Suprapubic skin (tissue), 4 donors: ENCODE measurements at regions not wholly inside any gene's neighbourhood (a gene's known extent, or its start where the extent isn't known, plus 50 kb on each side); places are given as distances from the start of the nearest gene placed in this dataset.
A peak's percentile ranks its signal among the peaks of the same experiment; 100 is the strongest.

Source experiments
- DNase-seq, 2 donors: peaks; one replicate each; pipeline ENCODE4 v3.0.0-alpha.2; 2019; ENCODE audit warnings: low spot score in 2 of 2
- H3K27ac ChIP-seq: fragments of 200-600 bp; sonication (generic); one replicate; pipeline ENCODE4 v1.5.1; 2019
- H3K27me3 ChIP-seq: fragments of 200-600 bp; sonication (generic); one replicate; pipeline ENCODE4 v1.5.1; 2019
- H3K36me3 ChIP-seq: fragments of 200-600 bp; sonication (generic); one replicate; pipeline ENCODE4 v1.5.1; 2019
- H3K4me1 ChIP-seq: fragments of 200-600 bp; sonication (generic); one replicate; pipeline ENCODE4 v1.5.1; 2019
- H3K4me3 ChIP-seq: fragments of 200-600 bp; sonication (generic); one replicate; pipeline ENCODE4 v1.5.1; 2019; ENCODE audit warnings: mild to moderate bottlenecking
- H3K9me3 ChIP-seq: fragments of 200-600 bp; sonication (generic); one replicate; pipeline ENCODE4 v1.5.1; 2019
- CTCF ChIP-seq, 2 donors: fragments of 200-600 bp in 1 of 2; fragments of 450-650 bp in 1 of 2; sonication (generic) in 1 of 2; IDR thresholded peaks; one replicate each; pipeline ENCODE4 v1.5.1; 2016 to 2019; ENCODE audit warnings: antibody characterized with exemption in 2 of 2, mild to moderate bottlenecking in 1 of 2, moderate library complexity in 1 of 2
- EP300 ChIP-seq: sonication (generic); formaldehyde crosslinking; IDR thresholded peaks from one replicate; pipeline ENCODE4 v1.6.1; 2017; ENCODE audit warnings: antibody characterized with exemption
- POLR2A ChIP-seq, 2 donors: fragments of 450-650 bp; IDR thresholded peaks; one replicate each; pipeline ENCODE4 v1.6.1; 2017; ENCODE audit warnings: antibody characterized with exemption in 2 of 2, mild to moderate bottlenecking in 2 of 2, moderate library complexity in 2 of 2
- POLR2AphosphoS5 ChIP-seq, 3 donors: sonication (generic); formaldehyde crosslinking; IDR thresholded peaks; one replicate each; pipeline ENCODE4 v1.6.1; 2017; ENCODE audit warnings: antibody characterized with exemption in 3 of 3
- WGBS: methylation state at CpG from one replicate; pipeline ENCODE4 v1.1.5; 2018; 5-methylcytosine and 5-hydroxymethylcytosine counted together

GRCh38 chr14:49506650-49507049, 79.5 kb downstream of the RPS29 start:
- no peaks in the 10 kb centered on the region for H3K36me3 ChIP-seq
- no peaks in the 10 kb centered on the region for H3K27me3 ChIP-seq
- H3K4me3 ChIP-seq = no peak overlapping the region
- no peaks in the 10 kb centered on the region for H3K4me1 ChIP-seq
- DNase-seq = no peak
- no peak overlapping the region for H3K27ac ChIP-seq
- WGBS = 63% methylated on average over 2 of the region's 2 CpGs
- no peaks in the 10 kb centered on the region for H3K9me3 ChIP-seq
- TF ChIP-seq EP300 (no peak), POLR2AphosphoS5 (IDR thresholded peaks at IDR 0.05) (no peak), CTCF (IDR thresholded peaks at IDR 0.05) (no peak), POLR2A (IDR thresholded peaks at IDR 0.05) (no peak)

GRCh38 chr14:49505041-49505766, 81.0 kb downstream of the RPS29 start:
- Histone ChIP-seq H3K4me1 (no peaks in the 10 kb centered on the region), H3K36me3 (no peaks in the 10 kb centered on the region), H3K4me3 (no peak overlapping the region), H3K27ac (no peak overlapping the region), H3K27me3 (peaks cover 7% of the 10 kb centered on the region), H3K9me3 (no peaks in the 10 kb centered on the region)
- TF ChIP-seq POLR2A (IDR thresholded peaks at IDR 0.05) = no peak
- TF ChIP-seq EP300 = no peak
- TF ChIP-seq CTCF (IDR thresholded peaks at IDR 0.05) = no peak
- TF ChIP-seq POLR2AphosphoS5 (IDR thresholded peaks at IDR 0.05) = no peak
- DNase-seq = no peak
- 45% methylated on average over 5 of the region's 5 CpGs for WGBS

- Histone ChIP-seq H3K36me3 (no peaks in the 10 kb centered on the region), H3K9me3 (no peaks in the 10 kb centered on the region), H3K4me3 (no peak overlapping the region), H3K27me3 (peaks cover 7% of the 10 kb centered on the region), H3K27ac (no peak overlapping the region), H3K4me1 (no peaks in the 10 kb centered on the region)
- DNase-seq = no peak
- 22% methylated on average over 7 of the region's 7 CpGs for WGBS
- TF ChIP-seq POLR2AphosphoS5 (IDR thresholded peaks at IDR 0.05) = no peak
- peak; percentile 48 to 78 for TF ChIP-seq CTCF (IDR thresholded peaks at IDR 0.05)
- no peak for TF ChIP-seq EP300
- TF ChIP-seq POLR2A (IDR thresholded peaks at IDR 0.05) = no peak
These were observed 88.3 kb downstream of the RPS29 start for GRCh38 chr14:49497725-49498348.

- no peaks in the 10 kb centered on the region for H3K9me3 ChIP-seq
- WGBS = 80% methylated on average over 7 of the region's 7 CpGs
- H3K27me3 ChIP-seq = peaks cover 7% of the 10 kb centered on the region
- no peak overlapping the region for H3K4me3 ChIP-seq
- H3K4me1 ChIP-seq = no peaks in the 10 kb centered on the region
- H3K27ac ChIP-seq = no peak overlapping the region
- H3K36me3 ChIP-seq = no peaks in the 10 kb centered on the region
- TF ChIP-seq EP300 (no peak), POLR2AphosphoS5 (IDR thresholded peaks at IDR 0.05) (no peak), POLR2A (IDR thresholded peaks at IDR 0.05) (no peak), CTCF (IDR thresholded peaks at IDR 0.05) (no peak)
- no peak for DNase-seq
These were observed 88.9 kb downstream of the RPS29 start for GRCh38 chr14:49497267-49497666.

GRCh38 chr14:49494836-49495235, 91.3 kb downstream of the RPS29 start:
- Histone ChIP-seq H3K36me3 (no peaks in the 10 kb centered on the region), H3K9me3 (no peaks in the 10 kb centered on the region), H3K4me3 (no peak overlapping the region), H3K27me3 (no peaks in the 10 kb centered on the region), H3K27ac (no peak overlapping the region), H3K4me1 (no peaks in the 10 kb centered on the region)
- DNase-seq = no peak
- 64% methylated on average over 4 of the region's 4 CpGs for WGBS
- TF ChIP-seq EP300 = no peak
- no peak for TF ChIP-seq POLR2A (IDR thresholded peaks at IDR 0.05)
- no peak for TF ChIP-seq CTCF (IDR thresholded peaks at IDR 0.05)
- TF ChIP-seq POLR2AphosphoS5 (IDR thresholded peaks at IDR 0.05) = no peak
